ENCODE measurements at regions not wholly inside any gene's neighbourhood (a gene's known extent, or its start where the extent isn't known, plus 50 kb on each side); places are given as distances from the start of the nearest gene placed in this dataset.
"Not testable (repeated sequence)": the region's sequence is repeated elsewhere in the genome, so short reads cannot be mapped to it uniquely, and the experiment has no call there.

DNA sequence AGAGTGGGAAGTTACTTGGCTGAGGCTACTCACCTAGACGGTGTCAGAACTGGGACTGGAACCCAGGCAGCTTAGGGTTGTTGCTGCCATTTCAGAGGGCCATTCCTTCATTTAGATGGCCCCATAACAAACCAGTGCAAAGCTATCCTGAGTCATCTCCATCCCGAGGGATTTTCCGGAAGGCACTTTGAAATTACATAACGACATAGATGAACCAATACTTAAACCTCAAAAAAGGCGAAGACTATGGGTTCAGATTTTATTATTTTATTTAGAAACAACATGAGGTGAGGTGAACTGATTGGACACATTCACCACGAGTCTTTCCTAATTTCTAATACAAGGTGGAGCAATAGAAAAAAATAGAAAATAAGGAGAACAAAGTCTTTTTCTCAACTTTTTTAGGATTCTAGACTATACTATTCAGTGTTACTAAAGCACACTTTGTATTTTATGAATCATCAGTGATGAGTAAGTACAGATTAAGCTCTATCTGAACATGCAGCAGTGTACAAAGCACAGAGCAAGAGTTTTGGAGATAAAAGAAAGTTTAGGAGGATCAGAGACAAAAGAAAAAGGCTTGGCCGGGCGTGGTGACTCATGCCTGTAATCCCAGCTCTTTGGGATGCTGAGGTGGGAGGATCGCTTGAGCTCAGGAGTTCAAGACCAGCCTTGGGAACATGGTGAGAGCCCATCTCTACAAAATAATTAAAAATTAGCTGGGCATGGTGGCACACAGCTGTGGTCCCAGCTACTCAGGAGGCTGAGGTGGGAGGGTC, 79.5 kb upstream of the SVIL start:
- no peak for DNase-seq

DNA sequence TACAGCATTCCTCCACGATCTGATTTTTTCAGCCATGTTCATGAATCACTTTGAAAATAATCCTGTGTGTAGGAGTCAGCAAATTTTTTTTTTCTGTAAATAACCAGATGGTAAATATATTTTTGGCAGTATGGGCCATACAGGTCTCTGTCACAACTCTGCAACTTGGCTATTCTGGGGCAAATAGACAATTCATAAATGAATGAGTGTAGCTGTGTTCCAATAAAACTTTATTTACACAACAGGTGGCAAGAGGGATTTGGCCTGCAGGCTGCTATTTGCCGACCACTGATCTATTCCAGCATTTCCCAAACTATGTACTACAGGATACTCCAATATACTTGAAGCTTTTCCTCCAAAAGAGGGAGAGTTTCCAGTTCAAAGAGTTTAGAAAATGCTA, 78.7 kb upstream of the SVIL start:
- no peak for DNase-seq

GRCh38 chr10:29712108-29712507, 77.3 kb upstream of the SVIL start:
- DNase-seq: no peak

- no peak for DNase-seq
Observed at GRCh38 chr10:29710128-29710527, 75.4 kb upstream of the SVIL start.

DNA sequence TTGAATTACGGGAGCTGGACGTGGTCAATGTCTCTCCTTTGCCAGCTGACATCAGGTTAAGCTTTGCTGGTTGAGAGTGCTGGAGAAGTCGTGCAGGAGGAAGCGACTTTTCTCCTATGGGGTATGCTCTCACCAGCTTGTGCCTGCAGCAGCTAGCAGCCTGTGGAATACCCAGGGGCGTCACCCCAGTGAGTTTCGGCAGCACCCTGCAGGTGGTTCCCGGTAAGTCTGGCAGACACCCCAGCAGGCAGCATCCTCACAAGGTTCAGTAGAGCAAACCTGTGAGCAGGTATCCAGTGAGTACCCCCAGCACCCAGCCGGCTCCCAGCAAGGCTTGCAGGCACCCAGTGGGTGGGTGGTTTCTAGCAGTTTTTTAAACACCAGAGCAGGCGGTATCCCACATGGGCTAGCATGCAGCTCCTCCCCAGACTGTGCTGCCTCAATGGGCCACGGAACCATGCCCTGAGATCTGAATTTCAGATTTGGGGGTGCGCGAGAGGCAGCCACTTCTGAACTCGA, 74.8 kb upstream of the SVIL start:
- DNase-seq: no peak

- DNase-seq: peak; percentile 57
Observed at GRCh38 chr10:29703271-29703670, 68.5 kb upstream of the SVIL start.

- DNase-seq: no peak
Observed at GRCh38 chr10:29702273-29703164, 67.7 kb upstream of the SVIL start.

DNA sequence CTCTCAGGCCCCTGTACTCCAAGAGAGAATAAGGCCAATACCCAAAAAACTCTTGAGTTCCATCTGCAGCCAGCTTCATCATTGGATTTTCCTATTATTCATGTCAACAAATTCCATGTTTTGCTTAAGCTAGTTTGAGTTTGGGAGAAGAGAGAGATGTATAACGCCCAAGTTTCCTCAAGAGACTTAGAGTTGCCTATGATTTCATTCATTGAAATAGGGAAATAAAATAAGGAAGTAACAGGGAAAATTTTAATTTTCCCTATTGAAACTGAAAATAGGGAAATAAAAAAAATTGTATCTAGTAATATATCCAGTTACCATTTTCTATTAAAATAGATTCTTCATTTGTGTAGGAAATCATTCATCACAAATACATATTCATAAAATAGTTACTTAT, 66.5 kb upstream of the SVIL start:
- no peak for DNase-seq

GRCh38 chr10:29699621-29700020, 64.8 kb upstream of the SVIL start:
- DNase-seq: no peak

DNA sequence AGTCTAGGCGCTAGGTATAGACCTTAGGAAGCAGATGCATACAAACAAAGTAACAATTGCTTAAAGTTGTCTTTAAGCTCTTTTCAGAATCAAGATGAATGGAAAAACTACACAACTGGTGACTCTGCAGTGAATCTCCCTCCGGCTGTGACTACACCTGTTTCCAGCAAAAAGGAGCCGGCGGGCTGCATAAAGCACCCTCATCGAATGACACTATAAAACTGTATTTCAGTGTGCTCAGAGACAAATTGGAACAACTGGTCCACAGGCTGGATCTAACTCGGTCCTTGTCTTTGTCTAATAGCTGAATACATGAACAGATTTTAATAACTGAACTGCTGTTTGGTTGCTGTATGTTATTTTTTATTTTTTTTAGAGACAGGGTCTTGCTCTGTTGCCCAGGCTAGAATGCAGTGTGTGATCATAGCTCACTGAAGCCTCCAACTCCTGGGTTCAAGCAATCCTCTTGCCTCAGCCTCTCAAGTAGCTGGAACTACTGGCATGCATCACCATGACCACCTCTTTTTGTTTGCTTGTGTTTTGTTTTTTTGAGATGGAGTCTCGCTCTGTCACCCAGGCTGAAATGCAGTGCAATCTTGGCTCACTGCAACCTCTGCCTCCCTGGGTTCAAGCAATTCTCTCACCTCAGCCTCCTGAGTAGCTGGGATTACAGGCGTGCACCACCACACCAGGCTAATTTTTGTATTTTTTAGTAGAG, 64.2 kb upstream of the SVIL start:
- DNase-seq: no peak

DNA sequence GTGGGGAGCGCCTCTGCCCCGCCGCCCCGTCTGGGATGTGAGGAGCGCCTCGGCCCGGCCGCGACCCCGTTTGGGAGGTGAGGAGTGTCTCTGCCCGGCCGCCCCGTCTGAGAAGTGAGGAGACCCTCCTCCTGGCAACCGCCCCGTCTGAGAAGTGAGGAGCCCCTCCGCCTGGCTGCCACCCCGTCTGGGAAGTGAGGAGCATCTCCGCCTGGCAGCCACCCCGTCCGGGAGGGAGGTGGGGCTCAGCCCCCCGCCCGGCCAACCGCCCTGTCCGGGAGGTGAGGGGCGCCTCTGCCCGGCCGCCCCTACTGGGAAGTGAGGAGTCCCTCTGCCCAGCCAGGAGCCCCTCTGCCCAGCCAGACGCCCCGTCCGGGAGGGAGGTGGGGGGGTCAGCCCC, 61.8 kb upstream of the SVIL start:
- not testable (repeated sequence) for DNase-seq

- no peak for DNase-seq
Observed at GRCh38 chr10:29694121-29694520, 59.4 kb upstream of the SVIL start.

GRCh38 chr10:29692121-29692539, 57.4 kb upstream of the SVIL start:
- no peak for DNase-seq

DNA sequence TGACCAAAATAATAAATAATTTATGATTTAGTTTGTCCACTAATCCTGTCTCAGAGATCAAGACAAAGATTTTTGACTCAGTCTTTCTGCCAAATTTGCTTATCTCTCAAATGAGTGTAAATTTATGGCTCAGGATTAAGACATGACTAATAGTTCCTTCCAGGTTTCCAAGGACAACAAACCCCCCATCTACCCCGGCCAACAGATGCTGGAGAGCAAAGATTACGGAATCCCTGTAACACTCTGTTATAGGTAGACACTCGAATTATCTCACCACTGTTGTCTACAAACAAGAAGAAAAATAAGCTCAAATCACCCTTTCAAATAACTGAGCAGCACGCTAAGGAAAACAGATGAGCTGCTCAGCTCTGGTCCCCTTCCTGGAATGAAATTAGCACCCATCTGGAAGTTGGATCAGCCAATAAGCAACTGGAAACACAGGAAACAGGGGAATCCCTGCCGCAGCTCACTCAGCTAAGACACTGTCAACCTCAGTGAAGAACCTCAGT, 56.8 kb upstream of the SVIL start:
- no peak for DNase-seq

- DNase-seq: no peak
Observed at GRCh38 chr10:29689001-29689400, 54.2 kb upstream of the SVIL start.

- DNase-seq: no peak
Observed at GRCh38 chr10:29688230-29688661, 53.5 kb upstream of the SVIL start.

- no peak for DNase-seq
Observed at GRCh38 chr10:29687421-29688164, 52.8 kb upstream of the SVIL start.

DNA sequence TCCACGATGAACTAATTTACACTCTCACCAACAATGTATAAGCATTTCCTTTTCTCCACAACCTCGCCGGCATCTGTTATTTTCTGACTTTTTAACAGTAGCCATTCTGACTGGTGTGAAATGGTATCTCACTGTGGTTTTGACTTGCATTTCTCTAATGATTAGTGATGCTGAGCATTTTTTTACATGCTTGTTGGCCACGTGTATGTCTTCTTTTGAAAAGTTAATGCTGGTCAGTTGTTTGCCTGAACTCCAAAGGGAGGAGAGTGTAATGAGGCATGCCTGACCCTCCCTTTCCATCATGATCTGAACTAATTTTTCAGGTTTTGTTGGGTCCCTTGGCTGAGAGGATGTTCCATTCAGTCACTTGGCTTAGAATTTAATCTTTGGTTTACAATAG, 50.7 kb upstream of the SVIL start:
- no peak for DNase-seq

All from DMS79 (cell line).